ENCODE measurements at regions not wholly inside any gene's neighbourhood (a gene's known extent, or its start where the extent isn't known, plus 50 kb on each side); places are given as distances from the start of the nearest gene placed in this dataset.

DNA sequence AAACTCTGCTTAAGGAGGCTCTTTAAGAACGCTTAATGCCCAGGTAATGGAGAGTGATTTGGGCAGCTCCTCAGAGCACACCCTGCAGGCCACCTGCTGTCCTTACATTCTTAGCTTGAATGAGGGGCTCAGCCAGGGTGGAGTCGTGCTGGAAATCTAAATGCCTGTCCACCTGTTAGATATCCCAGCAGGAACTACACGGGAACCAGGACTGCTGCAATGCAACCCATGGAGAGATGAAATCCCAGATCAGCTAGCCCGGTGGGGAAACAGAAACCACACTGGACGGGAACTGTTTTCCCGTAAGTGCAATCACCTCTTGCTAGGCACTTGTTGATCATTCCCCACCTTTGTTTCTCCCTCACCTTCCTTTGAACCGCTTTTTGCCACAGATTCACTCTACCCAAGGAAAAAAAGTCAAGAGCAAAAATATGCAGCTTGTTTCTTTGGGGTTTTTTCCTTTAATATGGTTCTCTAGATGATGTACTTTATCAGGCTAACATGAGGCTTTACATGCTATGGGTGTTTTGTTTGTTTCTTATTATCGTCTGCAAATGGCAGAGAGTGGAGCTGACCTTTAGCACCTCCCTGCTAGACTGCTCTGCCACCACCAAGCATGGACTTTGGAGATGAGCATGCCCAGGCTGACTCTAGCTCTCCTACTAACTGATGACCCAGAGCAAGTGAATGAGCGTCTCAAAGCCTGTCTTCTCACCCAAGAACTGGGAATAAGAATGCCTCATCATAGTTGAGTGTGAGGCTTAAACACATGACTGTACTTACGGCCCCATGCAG lies 125.9 kb upstream of the TNFAIP3 start:
- Histone ChIP-seq H4K20me1 (ENCODE audit: insufficient read depth) (no peaks in the 10 kb centered on the region), H3K4me1 (ENCODE audit: insufficient read depth) (peaks cover 17% of the 10 kb centered on the region), H3K4me3 (no peak overlapping the region), H3K4me2 (ENCODE audit: unreplicated experiment) (no peak overlapping the region), H3K79me2 (ENCODE audit: insufficient read depth) (no peaks in the 10 kb centered on the region), H3K9me3 (ENCODE audit: low read depth) (no peaks in the 10 kb centered on the region), H3F3A (ENCODE audit: insufficient read depth) (0 out of 2 replicates have a peak, but pooled peaks cover 5% of the 10 kb centered on the region), H3K27me3 (replicated peaks; ENCODE audit: insufficient read depth) (no peaks in the 10 kb centered on the region), H3K36me3 (ENCODE audit: low read depth) (no peaks in the 10 kb centered on the region), H3K9ac (no peak overlapping the region), H3K9me2 (ENCODE audit: insufficient read depth) (no peaks in the 10 kb centered on the region), H2AFZ (no peak overlapping the region), H3K27ac (no peak overlapping the region)
- WGBS, 2 experiments (ENCODE audit: low coverage in 1 of 2, low lambda C conversion rate in 2 of 2, missing lambda C conversion rate in 2 of 2): 85 to 90% methylated on average over 10 of the region's 10 CpGs
- in situ Hi-C loops (cut with MboI): no loop called here
- DNase-seq: no peak
- TF ChIP-seq EZH2 (IDR thresholded peaks at IDR 0.05; ENCODE audit: insufficient read depth, poor library complexity, severe bottlenecking): no peak
- no peak for TF ChIP-seq EZH2phosphoT487 (IDR thresholded peaks at IDR 0.05; ENCODE audit: insufficient read depth, low read depth)

DNA sequence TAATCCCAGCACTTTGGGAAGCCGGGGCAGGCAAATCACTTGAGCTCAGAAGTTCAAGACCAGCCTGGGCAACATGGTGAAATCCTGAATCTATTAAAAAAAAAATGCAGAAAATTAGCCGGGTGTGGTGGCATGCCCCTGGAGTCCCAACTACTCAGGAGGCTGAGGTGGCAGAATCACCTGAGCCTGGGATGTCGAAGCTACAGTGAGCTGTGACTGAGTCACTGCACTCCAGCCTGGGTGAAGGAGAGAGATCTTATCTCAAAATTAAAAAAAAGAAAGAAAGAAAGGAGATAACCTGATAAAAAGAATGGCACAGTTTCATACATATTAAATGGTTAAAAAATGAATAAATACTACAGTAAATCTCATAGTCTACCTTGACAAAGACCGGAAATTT lies 123.6 kb upstream of the TNFAIP3 start:
- Histone ChIP-seq H3K36me3 (ENCODE audit: low read depth) (no peaks in the 10 kb centered on the region), H4K20me1 (ENCODE audit: insufficient read depth) (no peaks in the 10 kb centered on the region), H3K79me2 (ENCODE audit: insufficient read depth) (no peaks in the 10 kb centered on the region), H3K9me2 (ENCODE audit: insufficient read depth) (no peaks in the 10 kb centered on the region), H3K4me1 (ENCODE audit: insufficient read depth) (no peaks in the 10 kb centered on the region), H3K27ac (no peak overlapping the region), H3K4me2 (ENCODE audit: unreplicated experiment) (no peak overlapping the region), H3K9me3 (ENCODE audit: low read depth) (no peaks in the 10 kb centered on the region), H3K4me3 (no peak overlapping the region), H3K9ac (no peak overlapping the region), H2AFZ (no peak overlapping the region), H3F3A (ENCODE audit: insufficient read depth) (0 out of 2 replicates have a peak, but pooled peaks cover 2% of the 10 kb centered on the region), H3K27me3 (replicated peaks; ENCODE audit: insufficient read depth) (no peaks in the 10 kb centered on the region)
- no peak for TF ChIP-seq EZH2phosphoT487 (IDR thresholded peaks at IDR 0.05; ENCODE audit: insufficient read depth, low read depth)
- TF ChIP-seq EZH2 (IDR thresholded peaks at IDR 0.05; ENCODE audit: insufficient read depth, poor library complexity, severe bottlenecking): no peak
- WGBS, 2 experiments (ENCODE audit: low coverage in 1 of 2, low lambda C conversion rate in 2 of 2, missing lambda C conversion rate in 2 of 2): 75 to 79% methylated on average over 4 of the region's 4 CpGs
- in situ Hi-C loops (cut with MboI): no loop called here
- DNase-seq: no peak

DNA sequence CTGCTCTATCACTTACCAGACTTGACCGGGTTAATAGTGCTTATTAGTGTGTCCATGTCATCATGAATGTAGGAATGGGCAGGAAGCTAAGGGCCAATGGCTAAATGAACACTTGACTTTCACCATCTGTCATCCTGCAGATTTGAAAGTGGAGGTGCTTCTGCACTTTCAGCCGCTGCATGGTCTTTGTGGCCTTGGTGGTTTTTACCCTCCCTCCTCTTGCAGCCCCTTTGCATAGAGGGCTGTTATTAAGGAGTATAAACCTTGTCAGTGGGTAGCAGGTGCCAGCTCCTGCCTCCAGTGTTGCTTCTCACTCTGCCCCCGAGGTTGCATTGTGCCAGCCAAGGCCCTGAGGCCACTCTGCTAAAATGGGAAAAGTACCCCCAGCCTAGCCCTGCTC lies 122.2 kb upstream of the TNFAIP3 start:
- DNase-seq: no peak
- no peak overlapping the region for H3K4me2 ChIP-seq (ENCODE audit: unreplicated experiment)
- no peak overlapping the region for H3K27ac ChIP-seq
- H3K4me1 ChIP-seq (ENCODE audit: insufficient read depth): peaks cover 8% of the 10 kb centered on the region
- no peak overlapping the region for H3K4me3 ChIP-seq
- in situ Hi-C loops (cut with MboI): no loop called here
- H4K20me1 ChIP-seq (ENCODE audit: insufficient read depth): no peaks in the 10 kb centered on the region
- 0 out of 2 replicates have a peak, but pooled peaks cover 6% of the 10 kb centered on the region for H3F3A ChIP-seq (ENCODE audit: insufficient read depth)
- no peaks in the 10 kb centered on the region for H3K79me2 ChIP-seq (ENCODE audit: insufficient read depth)
- TF ChIP-seq EZH2phosphoT487 (IDR thresholded peaks at IDR 0.05; ENCODE audit: insufficient read depth, low read depth) (no peak), EZH2 (IDR thresholded peaks at IDR 0.05; ENCODE audit: insufficient read depth, poor library complexity, severe bottlenecking) (no peak)
- 96 to 98% methylated on average over 3 of the region's 3 CpGs for WGBS, 2 experiments (ENCODE audit: low coverage in 1 of 2, low lambda C conversion rate in 2 of 2, missing lambda C conversion rate in 2 of 2)
- no peaks in the 10 kb centered on the region for H3K36me3 ChIP-seq (ENCODE audit: low read depth)
- H3K9me3 ChIP-seq (ENCODE audit: low read depth): no peaks in the 10 kb centered on the region
- no peak overlapping the region for H3K9ac ChIP-seq
- H3K27me3 ChIP-seq (replicated peaks; ENCODE audit: insufficient read depth): no peaks in the 10 kb centered on the region
- H3K9me2 ChIP-seq (ENCODE audit: insufficient read depth): no peaks in the 10 kb centered on the region
- H2AFZ ChIP-seq: no peak overlapping the region

DNA sequence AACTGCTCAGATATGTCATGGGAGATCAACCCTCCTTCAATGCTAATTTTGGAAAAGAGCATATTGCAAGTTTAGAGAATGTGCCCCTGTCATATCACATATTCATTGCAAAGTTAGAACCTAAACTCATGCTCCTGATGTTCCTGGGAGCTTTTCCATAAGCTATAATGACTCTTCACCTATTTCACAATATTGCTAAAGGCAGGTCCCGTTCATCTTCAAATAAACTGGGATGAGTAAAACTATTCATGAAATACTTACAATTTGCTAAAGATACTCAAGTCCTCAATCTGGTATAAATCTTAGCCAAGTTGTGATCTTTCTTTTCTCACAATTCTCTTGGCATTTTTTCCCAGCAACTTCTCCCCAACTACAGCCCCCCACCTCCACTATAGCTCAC lies 121.7 kb upstream of the TNFAIP3 start:
- WGBS, 2 experiments (ENCODE audit: low coverage in 1 of 2, low lambda C conversion rate in 2 of 2, missing lambda C conversion rate in 2 of 2): 74 to 88% methylated on average over 1 of the region's 1 CpG
- 0 out of 2 replicates have a peak, but pooled peaks cover 6% of the 10 kb centered on the region for H3F3A ChIP-seq (ENCODE audit: insufficient read depth)
- no peaks in the 10 kb centered on the region for H3K9me3 ChIP-seq (ENCODE audit: low read depth)
- H3K4me3 ChIP-seq: no peak overlapping the region
- H3K79me2 ChIP-seq (ENCODE audit: insufficient read depth): no peaks in the 10 kb centered on the region
- DNase-seq: no peak
- no peak for TF ChIP-seq EZH2phosphoT487 (IDR thresholded peaks at IDR 0.05; ENCODE audit: insufficient read depth, low read depth)
- no peak for TF ChIP-seq EZH2 (IDR thresholded peaks at IDR 0.05; ENCODE audit: insufficient read depth, poor library complexity, severe bottlenecking)
- no peak overlapping the region for H3K9ac ChIP-seq
- H3K36me3 ChIP-seq (ENCODE audit: low read depth): no peaks in the 10 kb centered on the region
- peaks cover 12% of the 10 kb centered on the region for H3K4me1 ChIP-seq (ENCODE audit: insufficient read depth)
- H3K27ac ChIP-seq: no peak overlapping the region
- H3K9me2 ChIP-seq (ENCODE audit: insufficient read depth): no peaks in the 10 kb centered on the region
- H2AFZ ChIP-seq: no peak overlapping the region
- in situ Hi-C loops (cut with MboI): no loop called here
- no peaks in the 10 kb centered on the region for H4K20me1 ChIP-seq (ENCODE audit: insufficient read depth)
- H3K4me2 ChIP-seq (ENCODE audit: unreplicated experiment): no peak overlapping the region
- H3K27me3 ChIP-seq (replicated peaks; ENCODE audit: insufficient read depth): no peaks in the 10 kb centered on the region

Data from GM23248 (cell line).